SHP77 (cell line): ENCODE measurements at regions not wholly inside any gene's neighbourhood (a gene's known extent, or its start where the extent isn't known, plus 50 kb on each side); places are given as distances from the start of the nearest gene placed in this dataset.

Source experiments
- DNase-seq, 2 experiments: peaks; one replicate each; lab custom pipeline; 2025; lab: John Stamatoyannopoulos, UW

DNA sequence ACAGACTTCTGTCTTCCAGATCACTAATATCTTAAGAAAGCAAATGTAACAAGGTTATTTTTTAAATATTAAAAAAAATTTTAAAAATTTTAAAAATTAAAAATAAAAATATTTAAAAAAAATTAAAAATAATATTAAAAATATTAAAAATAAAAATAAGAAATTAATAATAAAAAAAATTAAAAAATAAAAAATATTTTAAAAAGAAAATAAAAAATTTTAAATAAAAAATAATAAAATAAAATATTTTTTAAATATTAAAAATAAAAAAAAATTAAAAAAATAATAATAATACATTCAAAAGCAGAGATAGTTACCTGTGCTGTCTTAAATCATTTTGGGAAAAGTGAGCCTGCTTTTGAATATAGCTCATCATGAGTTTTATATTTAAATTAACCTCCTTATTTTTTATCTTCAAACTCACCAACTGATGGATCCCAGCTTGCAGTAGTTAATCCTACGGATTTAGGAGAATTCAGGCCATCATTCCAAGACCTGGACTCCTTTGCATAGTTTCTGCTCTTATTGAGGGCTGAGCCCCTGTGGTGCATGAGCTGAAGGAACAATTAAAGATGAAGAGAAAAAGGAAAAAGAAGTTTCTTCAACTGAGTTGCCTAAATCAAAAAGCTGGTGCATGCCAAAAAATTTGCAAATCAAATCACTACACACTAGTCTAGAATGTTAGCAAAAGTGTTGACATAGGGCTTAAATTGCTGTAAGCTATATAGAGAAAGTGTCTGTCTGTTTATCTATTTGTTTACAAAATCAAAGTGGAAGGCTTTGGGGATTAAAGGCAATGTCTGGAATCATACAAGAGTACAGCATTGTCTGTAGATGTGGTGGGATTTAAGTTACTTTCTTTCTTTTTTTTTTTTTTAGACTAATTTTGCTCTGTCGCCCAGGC is 50.5 kb upstream of the ZNF438 start:
- no peak for DNase-seq

DNA sequence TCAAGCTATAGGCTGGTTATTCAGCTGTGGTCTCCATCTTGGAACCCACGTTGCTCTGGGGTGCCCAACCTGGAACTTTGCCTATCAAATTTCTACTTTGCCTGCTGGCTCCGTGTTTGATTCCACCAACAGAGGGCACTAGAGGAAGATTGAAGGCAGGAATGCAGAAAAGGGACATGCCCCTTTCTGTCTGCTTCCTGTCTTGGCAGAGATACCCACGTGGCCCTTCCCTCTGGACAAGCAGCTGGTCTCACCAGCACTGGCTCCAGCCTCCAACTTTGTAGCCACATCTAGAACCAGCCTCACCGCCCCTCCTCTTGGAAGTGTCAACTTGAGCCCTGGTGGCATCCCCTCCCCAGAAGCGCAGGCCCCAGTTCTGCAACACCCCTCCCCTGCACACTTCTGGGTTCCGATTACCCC is 52.1 kb upstream of the ZNF438 start:
- DNase-seq, result peak; percentile 52 to 59

DNA sequence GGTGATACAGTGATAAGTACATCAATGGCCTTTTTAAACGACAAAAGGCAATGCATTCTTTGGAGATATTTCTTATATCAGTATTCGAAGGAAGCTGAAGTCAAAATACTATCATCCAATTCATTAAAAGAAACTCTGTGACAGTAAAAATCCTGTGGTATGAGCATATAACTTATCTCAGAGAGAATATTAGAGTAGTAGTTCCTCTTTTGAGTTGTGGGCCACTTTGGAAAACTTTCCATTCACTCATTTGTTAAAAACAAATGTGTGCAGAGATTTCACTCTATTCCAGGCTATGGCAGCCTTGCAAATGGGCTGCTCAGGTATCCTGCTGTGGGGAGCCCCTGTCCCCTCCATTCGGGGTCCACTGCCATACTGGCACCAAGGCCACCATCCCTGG is 55.3 kb upstream of the ZNF438 start:
- DNase-seq, result no peak

DNA sequence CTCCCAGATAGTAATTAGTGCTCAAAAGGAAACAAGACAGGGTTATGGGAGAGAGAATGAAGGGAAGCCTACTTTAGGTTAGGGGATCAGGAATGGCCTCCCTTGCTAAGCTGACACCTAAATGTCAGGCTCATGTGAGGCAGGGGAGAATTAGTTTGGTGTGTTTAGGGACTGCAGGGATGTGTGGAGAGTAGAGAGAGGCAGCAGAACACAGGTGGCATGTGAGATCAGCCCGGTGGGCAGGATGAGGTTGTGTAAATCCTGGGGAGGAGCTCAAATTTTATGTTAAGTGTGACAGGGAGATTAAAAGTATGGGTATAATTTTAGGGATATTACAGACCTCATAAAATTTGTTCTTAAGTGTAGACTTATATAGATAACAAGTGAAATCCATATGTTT is 56.2 kb upstream of the ZNF438 start:
- no peak for DNase-seq

DNA sequence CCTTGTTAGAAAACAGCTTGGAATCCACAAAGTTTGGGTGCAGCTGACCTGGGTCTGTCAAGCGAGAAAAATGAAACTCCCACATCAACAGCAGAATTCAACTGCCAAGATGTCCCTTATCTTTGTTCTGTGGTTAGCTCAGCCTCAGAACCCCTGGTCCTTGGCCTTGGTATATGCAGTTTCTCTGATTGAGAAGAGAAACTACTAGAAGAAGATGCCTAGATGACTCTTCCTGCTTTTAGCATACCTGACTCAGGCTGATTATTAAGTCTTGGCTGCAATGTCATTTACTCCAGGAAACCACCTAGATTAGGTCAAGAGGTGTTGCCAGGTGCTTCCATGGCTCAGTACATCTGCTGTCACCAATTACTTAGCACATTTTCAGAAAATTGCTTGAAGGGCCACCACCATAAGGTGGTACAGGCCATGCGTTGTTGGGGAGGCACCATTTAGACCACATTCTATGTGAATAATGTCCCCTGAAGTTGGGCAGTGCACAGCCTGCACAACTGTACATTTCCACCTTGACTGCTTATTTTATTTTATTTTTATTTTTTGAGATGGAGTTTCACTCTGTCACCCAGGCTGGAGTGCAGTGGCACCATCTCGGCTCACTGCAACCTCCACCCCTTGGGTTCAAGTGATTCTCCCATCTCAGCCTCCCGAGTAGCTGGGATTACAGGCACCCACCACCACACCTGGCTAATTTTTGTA is 59.4 kb upstream of the ZNF438 start:
- DNase-seq, result no peak

DNA sequence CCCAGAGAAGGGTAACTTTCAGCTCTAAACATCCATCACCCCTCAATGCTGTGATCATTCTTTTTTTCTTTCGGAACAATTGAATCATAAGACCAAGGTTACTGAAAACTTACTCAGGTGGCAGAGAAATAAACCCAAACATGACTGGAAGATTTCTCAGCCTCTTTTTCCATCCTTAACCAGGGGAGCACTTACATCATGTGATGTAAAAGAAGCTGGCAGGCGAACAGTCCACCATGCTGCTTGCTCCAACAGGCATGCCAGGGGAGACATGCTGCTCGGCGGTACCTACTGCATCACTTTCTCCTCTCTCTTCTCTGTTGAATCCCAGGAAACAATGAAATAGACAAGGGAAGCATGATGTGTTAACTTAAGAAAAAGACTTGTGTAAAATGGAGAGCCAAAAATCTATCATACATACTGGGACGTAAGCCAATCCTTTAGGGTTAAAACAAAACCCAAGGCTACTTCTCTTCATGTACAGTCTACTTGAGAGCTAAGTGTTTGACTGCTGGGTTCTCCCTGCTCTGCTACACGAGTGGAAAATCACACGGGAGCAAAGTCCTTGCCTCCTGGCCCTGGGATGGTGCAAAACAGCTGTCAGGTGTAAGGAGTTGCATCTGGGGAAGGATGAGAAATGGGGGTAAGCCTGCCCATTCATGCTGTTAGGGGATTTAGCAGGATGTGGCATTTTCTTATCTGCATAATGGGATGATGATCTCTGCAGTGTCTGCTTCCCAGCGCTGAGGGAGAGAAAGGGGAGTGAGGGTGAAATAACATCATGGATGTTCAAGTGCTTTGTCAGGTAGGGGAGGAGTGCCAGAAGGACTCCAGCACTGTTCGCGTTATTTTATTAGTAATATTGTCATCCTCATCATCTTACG is 64.3 kb upstream of the ZNF438 start:
- no peak for DNase-seq

DNA sequence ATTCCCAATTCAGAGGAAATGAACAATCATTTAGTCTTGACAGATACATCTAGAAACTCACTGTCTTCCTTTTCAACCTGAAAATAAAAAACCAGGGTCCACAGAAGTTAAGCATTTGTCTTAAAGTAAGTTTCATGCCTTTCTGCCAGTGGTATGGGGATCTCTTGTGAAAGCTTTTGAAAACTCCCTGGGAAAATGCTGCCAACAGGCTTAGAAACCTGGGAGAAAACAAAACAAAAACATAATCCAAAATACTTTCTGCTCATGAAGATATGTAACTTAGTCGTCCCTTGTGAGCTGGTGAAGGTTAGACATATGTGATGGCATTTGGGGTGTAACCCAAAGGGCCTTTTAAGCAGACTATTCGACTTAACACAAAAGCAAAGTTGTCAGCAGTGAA is 66.4 kb upstream of the ZNF438 start:
- no peak for DNase-seq

DNA sequence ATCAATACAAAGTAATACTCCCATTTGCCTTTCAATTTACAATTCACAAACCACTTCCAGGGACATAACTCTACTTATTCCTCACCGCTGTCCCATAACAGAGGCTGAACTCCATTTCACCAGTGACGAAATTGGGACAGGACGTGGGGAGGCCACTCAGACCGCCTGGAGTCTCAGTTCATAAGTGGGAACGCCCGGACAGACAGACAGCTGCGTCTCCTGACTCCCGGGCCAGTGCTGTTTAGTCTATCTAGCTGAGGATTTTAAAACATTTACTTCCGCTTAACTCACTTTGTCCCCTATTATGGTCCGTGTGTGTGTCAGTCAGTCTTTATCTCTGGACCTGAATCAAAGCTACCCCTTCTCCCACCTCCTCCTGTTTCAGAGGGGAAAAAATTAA is 67.4 kb upstream of the ZNF438 start:
- DNase-seq, result no peak

DNA sequence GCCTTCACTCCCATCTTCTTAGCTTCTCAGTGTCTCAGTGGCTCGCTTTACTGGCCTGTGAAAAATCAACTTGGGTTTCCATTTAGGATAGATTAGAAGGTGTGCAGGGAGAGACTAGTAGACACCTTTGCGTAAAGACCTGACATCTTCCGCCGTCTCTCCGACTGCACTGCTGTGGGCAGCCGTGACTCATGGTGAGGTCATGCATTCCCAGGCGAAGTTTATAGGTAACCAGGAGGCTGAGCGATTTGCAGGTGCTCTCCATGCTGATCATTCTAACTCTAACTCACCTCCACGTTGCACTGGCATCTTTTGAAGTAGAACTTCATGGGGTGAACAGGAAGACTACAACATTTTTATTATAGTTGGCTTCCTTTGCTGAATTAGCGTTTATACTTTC is 68.0 kb upstream of the ZNF438 start:
- DNase-seq, result no peak

DNA sequence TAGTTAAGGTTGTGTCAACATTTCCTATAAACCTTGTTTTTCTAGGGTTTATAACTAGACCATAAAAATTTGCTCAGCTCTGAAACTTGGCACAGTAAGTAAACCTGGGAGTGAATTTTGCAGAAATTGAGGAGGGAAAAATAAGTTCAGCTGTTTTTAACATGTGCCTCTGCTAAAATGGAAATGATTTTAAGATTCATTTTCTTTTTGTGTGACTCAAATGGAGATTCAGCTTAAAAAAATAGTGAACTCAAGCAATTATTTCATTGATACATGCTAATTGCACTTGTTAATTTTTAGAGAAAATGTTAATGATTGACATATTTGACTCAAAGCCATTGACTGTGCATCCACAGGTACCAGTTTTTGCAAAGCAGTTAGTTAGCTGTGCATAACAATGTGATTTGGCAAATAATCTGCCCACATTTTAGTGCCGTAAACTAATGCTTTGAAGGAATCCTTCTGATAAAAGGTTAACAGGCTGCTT is 68.5 kb upstream of the ZNF438 start:
- no peak for DNase-seq

DNA sequence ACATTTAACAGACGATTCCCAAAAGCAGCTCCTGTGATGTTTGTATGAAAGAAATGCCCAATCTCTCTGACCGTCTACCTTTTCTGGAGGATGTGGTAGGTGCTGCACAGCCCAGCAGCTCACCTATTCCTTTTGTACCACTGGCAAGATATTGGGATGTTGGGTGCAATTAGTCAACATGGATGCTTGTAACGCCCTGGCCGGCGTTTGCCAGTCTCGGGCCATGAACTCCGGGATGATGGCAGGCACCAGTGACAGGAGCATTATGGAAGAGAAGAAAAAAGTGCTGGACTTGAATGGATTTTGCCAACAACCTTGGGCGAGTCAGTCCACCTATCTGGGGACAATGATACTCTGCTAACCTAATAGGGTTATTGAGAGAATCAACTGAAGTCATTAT is 69.0 kb upstream of the ZNF438 start:
- no peak for DNase-seq

DNA sequence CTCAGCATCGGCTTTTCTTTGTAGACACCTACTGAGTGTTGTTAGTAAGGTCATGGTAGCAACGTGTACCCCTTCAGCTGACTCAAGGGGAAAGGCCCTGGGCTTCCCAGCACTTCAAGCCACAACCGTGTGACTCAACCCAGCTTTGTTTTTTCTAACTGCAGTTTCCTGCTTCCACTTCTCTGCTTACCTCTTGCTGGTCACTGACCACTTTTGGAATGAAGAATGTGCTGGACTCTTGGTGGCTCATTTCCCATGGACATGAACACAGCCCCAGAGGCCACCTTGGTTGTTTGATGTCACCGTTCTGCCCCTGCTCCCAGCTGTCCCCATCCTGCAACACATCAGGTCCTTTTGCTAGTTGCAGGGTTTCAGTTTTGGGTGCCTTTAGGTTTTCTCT is 69.5 kb upstream of the ZNF438 start:
- no peak for DNase-seq

DNA sequence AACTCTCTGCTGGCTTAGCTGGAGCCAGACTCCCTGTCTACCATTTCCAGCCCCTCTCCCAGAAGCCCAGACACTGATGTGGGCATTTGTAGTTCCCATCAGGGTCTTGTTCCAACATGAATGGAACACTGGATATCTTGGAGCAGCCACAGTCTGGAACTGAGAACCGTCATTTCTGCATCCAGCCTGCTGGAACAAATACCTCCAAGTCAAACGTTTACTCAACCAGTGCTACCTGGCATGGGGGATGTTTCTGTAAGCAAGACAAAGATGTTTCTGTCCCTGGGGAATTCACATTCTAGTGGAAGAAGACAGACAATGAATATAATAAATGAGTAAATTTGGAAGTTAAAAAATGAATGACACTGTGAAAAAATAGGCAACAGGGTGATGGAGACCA is 70.8 kb upstream of the ZNF438 start:
- DNase-seq, result no peak

DNA sequence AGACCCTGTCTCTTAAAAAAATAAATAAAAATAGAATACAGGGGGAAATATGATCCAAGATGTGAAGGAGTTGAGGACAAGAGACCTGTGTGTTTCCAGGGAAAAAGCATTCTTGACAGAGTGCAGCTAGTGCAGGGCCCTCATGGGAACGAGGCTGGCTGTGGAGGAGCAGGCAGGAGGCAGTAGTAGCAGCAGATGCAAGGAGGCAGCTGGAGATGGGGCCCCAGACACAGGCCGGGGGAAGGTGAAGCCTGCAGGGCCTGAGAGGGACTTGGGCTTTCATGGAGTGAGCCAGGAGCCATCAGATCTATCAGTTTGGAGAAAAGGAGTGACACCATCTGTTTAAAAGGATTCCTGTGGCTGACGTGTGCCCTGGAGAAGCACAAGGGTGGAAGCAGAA is 71.4 kb upstream of the ZNF438 start:
- no peak for DNase-seq

DNA sequence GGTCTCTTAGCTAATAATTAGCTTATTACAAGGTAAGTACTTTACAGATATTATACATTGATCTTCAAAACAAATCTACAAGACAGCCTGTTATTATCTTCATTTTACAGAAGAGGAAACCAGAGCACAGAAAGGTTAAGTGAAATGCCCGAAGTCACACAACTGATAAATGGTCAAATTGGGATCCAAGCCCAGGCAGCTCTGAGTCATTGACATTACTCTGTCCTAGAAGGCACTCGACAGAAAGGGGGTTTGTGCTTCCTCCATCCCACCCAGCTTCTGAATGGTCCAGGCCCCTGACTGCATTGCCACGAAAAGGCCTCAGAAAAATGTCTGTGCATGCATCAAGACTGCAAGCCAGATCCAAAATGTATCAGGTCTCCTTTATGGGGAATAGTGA is 81.3 kb upstream of the ZNF438 start:
- no peak for DNase-seq

DNA sequence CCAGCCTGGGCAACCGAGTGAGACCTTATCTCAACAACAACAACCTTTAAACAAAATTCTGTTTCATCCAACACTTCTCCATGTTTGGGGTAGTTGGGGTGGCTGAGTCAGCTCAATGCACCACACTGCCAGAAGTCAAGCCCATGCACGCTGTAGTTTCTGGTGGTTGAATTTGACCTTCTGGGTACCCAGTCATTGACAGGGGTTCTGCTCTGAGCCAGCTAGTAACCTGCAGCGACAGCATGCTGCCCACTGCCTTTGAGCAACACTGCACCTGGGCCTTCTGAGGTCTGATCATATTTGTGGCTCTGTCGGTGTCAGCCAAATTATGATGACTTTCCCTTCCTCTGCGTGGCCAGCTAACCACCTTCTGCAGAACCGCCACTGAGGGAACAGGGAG is 84.6 kb upstream of the ZNF438 start:
- no peak for DNase-seq

DNA sequence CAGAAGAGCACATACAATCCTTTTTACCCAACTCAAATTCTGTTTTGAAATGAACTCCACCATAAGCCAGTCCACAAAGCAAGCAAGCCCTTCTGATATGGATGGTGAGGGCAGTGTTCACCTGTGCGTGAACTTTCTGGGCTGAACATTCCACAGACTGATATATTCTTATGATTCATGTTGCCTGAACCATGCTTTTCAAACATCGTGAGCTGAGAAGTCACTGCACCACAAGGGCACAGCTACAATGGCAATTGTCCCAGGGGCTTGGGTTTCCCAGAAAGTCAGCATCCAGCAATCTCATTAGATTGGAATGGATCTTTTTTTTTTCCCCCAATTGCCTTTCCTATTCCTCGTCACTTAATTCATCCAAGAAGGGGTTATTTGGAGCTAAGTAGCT is 86.9 kb upstream of the ZNF438 start:
- DNase-seq, result no peak

DNA sequence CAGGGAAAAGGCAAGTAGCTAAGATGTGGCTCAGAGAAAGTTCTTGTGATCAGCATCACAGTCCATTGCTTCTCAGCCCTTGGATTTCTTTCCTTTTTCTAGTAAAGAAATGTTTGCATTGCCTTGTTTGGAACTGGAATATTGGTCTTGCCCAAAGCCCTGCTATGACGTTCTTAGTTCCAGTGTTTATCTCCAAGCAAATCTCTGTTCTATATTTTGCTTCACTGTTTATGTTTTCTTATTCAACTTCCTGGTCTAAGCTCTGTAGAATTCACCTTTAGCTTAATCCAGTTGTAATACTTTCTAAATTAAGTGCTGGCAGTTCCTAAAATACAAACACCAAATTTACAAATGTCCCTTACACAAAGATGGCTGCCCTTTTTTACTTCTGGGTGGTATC is 88.7 kb upstream of the ZNF438 start:
- no peak for DNase-seq

DNA sequence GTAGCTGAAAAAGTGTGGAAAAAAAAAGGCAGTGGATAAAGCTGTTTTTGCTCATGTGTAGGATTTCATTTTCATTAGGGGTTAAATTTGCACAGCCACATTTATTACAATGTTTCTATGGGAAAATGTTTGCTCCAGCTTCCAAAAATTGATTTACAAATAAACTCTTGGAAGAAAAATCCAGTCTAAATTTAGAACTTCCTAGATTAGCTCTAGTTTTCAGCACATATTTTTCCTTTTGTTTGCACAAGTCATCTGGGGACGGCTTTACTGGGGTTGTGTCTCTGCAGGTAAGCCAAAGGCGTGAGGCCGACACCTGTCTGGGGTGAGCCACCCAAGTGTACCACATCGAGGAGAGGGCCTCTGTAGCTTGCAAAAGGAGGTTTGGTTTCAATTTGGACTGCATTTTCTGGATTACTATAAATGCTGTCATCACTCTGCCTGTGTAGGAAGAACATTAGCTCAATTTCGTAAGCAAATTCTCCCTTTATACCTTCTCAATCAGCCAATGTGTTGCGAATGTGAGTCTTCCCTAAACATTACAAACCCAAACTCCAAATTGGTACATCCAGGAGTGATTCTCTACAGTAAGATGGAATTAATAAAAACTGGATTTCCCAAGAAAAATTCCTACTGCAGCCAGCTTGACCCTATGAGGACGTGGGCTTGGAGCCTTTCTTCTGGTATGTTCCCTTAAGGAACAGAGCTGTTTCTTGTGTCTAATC is 89.5 kb upstream of the ZNF438 start:
- no peak for DNase-seq

DNA sequence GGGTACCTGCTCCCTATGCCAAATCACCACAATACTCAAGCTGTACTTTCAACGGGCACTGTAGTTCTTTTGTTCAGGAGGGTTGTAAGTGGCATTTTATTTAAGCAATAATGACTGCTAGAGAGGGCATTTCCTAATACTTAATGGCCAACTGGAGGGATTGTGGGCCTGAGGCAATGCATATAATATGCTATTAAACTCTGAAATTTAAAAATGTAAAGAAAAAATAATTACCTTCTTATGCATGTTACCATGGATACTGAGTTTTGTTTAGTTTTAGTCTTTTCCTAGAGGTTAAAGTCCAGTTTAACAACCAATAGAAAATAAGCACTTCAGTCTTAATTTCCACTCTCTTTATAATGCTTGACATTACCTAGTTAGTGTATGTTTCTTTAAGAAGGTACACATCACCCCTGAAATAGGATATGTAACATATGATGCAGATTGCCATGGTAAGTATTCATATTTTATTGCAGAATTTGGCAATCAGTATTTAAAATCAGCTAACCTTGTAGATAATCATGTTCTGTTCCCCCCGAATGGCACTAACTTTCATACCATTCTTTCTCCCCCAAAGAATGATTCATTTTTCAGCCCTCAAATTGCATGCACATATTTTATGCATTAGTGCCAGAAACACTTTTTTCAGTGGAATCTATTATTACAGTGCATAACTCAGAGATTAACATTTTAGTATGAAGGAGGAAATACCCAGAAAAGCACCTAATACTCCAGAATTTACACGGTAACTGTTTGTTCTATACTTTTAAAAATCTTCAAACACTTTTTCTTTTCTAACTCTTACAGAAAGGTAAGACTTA is 90.3 kb upstream of the ZNF438 start:
- no peak for DNase-seq

DNA sequence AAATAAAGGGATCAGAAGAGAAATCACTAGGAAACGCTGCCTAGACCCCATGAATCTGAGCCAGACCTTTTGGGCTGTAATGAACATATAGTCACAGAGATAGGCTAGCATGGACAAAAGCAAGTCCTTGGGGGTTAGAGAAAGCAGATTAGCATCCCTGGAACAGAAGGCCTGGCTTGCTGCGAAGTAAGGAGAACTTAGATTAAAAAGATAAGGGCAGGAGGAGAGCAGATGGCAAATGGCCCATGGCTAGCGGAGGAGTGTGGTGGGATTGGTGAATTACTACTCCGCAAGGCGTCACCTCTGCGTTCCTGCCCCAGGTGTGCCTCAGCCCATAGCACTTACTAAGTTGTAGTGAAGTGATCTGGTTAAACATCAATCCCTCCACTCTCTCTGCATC is 92.3 kb upstream of the ZNF438 start:
- no peak for DNase-seq
